ENCODE measurements at regions not wholly inside any gene's neighbourhood (a gene's known extent, or its start where the extent isn't known, plus 50 kb on each side); places are given as distances from the start of the nearest gene placed in this dataset.

DNA sequence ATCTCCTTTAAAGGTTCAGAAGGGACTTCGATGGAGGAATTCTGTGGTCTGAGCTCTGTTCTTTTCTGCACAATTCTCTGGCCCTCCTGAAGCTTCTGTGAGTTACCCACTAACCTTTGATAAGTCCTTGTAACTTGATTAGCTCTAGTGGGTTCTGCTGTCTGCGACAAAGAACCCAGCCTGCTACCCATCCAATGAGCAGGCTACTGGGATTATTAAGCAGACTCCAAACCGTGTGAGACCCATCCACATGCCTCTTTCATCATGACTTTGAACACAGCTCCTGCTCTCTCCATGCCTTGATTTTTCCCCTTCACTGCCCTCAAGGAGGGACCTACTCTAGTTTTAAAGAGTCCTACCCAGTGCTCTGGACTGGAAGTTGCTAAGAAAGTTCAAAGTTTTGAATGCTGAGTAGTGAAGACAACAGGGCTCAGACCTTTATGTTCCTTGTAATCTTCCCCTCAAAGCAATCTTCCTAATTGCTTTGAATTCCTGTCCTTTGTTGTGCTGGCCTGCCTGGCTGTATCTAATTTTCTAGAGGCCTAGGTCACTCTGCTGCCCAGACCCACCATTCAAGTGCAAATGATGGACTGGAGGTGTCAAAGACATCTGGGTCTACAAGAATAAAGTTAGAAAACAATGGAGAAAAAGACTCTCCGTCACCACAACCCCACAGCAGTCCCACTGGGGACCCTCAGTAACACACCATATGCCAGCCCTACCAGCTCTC lies 146.9 kb downstream of the RHOU start:
- TF ChIP-seq YY1 (IDR thresholded peaks at IDR 0.05; ENCODE audit: insufficient read depth, insufficient read length) (no peak), SUZ12 (IDR thresholded peaks at IDR 0.05; ENCODE audit: extremely low read depth, insufficient read depth, insufficient read length) (no peak), ZNF274 (IDR thresholded peaks at IDR 0.05; ENCODE audit: low read depth, low read length) (no peak)

Data from NT2/D1 (cell line).